Neural crest cell (in vitro differentiated cells): ENCODE measurements at regions not wholly inside any gene's neighbourhood (a gene's known extent, or its start where the extent isn't known, plus 50 kb on each side); places are given as distances from the start of the nearest gene placed in this dataset.

Experiments
- DNase-seq: peaks from one replicate; pipeline ENCODE4 v3.0.0; 2021; ENCODE audit warnings: low read depth, mixed read lengths, low spot score
- H3K27ac Mint-ChIP-seq: one replicate; pipeline ENCODE4 v1.8.0; 2021; ENCODE audit warnings: mild to moderate bottlenecking, mixed read lengths; ENCODE audit not compliant: unreplicated experiment
- H3K27me3 Mint-ChIP-seq: 2 replicates; pipeline ENCODE4 v1.8.0; 2021; ENCODE audit warnings: low read depth, mild to moderate bottlenecking, mixed read lengths
- H3K36me3 Mint-ChIP-seq: 2 replicates; pipeline ENCODE4 v1.8.0; 2021; ENCODE audit warnings: low read depth, mild to moderate bottlenecking, mixed read lengths
- H3K4me1 Mint-ChIP-seq: 2 replicates; pipeline ENCODE4 v1.8.0; 2021; ENCODE audit warnings: mixed read lengths
- H3K4me3 Mint-ChIP-seq: one replicate; pipeline ENCODE4 v1.8.0; 2021; ENCODE audit warnings: mild to moderate bottlenecking, mixed read lengths
- H3K9me3 Mint-ChIP-seq: 2 replicates; pipeline ENCODE4 v1.8.0; 2021; ENCODE audit warnings: mixed read lengths
- TF ChIP-seq, protein P1 (sequence below): fragments of 200-600 bp; sonication (generic); conservative IDR thresholded peaks from 2 replicates; pipeline ENCODE4 v1.5.0; 2021; ENCODE audit warnings: antibody characterized with exemption, mild to moderate bottlenecking

DNA sequence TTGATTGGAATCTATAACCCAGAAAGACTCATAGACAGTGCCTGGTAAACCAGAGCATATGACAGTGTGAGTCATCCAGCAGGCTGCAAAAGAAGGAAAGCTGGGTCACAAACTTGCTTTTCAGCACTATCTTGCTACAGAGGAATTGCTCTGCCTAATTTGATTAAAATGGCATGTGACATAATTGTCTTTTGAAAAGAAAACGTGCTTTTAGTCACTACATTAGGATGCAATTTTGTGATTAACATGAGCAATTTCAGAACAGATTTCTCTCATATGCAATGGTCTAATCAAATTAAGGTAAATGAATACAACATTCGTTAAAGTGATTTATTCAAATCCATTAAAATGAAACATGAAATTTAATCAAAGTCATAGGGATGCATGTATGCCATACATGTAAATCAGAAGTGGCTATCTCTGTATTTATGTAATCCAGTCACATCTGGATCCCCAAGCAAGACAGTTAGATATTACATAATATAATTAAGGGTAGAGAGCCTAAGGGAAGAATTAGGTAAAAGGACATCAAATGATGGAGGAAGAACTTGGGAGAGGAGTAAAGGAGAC is 400.0 kb upstream of the HTR1E start:
- DNase-seq, result no peak
- H3K36me3 Mint-ChIP-seq, result no peaks in the 10 kb centered on the region
- no peaks in the 10 kb centered on the region for H3K9me3 Mint-ChIP-seq
- TF ChIP-seq, protein P1, sequence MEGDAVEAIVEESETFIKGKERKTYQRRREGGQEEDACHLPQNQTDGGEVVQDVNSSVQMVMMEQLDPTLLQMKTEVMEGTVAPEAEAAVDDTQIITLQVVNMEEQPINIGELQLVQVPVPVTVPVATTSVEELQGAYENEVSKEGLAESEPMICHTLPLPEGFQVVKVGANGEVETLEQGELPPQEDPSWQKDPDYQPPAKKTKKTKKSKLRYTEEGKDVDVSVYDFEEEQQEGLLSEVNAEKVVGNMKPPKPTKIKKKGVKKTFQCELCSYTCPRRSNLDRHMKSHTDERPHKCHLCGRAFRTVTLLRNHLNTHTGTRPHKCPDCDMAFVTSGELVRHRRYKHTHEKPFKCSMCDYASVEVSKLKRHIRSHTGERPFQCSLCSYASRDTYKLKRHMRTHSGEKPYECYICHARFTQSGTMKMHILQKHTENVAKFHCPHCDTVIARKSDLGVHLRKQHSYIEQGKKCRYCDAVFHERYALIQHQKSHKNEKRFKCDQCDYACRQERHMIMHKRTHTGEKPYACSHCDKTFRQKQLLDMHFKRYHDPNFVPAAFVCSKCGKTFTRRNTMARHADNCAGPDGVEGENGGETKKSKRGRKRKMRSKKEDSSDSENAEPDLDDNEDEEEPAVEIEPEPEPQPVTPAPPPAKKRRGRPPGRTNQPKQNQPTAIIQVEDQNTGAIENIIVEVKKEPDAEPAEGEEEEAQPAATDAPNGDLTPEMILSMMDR, result no peak
- H3K27ac Mint-ChIP-seq, result no peak overlapping the region
- no peaks in the 10 kb centered on the region for H3K4me1 Mint-ChIP-seq
- H3K4me3 Mint-ChIP-seq, result no peak overlapping the region
- peaks cover 18% of the 10 kb centered on the region for H3K27me3 Mint-ChIP-seq

DNA sequence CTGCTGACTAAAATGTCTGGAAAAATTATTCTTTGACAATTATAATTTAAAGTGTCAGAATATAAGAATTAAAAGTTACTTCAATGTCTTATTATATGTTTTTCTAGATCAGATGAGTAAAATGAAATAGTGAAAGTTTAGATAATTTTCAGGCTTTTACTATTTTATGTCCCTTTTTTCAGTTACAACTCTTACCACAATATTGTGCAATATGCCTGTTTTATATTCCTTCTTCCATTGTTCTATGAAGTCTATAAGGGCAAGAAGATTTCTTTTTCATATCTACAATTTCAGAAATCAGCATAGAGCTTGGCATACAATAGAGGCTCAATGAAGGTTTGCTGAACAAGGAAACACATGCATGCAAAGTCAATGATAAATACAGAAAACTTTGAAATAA is 401.2 kb upstream of the HTR1E start:
- Mint-ChIP-seq H3K9me3 (no peaks in the 10 kb centered on the region), H3K36me3 (no peaks in the 10 kb centered on the region), H3K4me1 (no peaks in the 10 kb centered on the region), H3K4me3 (no peak overlapping the region), H3K27me3 (peaks cover 13% of the 10 kb centered on the region), H3K27ac (no peak overlapping the region)
- TF ChIP-seq, protein P1, result no peak
- DNase-seq, result no peak

DNA sequence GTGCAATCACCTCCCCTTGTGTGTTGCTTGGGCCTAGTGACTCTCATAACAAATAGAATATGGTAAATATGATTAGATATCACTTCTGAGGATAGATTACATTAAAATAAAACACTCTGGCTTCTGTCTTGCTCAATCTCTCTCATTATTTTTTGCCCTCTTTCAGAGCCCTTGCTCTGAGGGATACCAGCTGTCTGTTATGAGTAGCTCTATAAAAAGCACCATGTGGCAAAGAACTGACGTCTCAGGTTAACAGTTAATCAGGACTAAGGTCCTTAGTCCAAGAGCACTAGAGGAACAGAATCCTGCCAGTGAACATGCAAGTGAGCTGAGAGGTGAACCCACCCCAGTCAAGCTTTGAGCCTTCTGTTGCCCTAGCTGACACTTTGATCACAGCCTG is 402.2 kb upstream of the HTR1E start:
- Mint-ChIP-seq H3K9me3 (no peaks in the 10 kb centered on the region), H3K27me3 (peaks cover 9% of the 10 kb centered on the region), H3K4me3 (no peak overlapping the region), H3K36me3 (no peaks in the 10 kb centered on the region), H3K4me1 (no peaks in the 10 kb centered on the region), H3K27ac (no peak overlapping the region)
- TF ChIP-seq, protein P1, result no peak
- no peak for DNase-seq

DNA sequence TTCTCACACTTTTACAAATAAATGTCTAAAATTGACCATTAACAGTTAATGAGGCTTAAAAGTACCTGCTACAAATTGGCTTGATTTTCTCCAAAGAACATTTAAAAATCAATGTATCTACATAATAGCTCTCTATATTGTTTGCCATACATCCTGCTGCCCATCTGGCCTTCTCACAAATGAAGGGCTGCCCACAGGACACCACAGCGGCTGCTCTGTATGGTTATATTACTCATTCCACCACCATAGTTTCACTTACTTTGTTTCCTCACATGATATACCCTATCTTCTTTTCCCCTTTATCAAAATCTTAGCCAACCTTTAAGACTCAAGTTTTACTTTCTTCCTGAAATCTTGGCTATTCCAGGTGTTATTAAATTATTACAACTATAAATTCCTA is 407.7 kb upstream of the HTR1E start:
- H3K4me3 Mint-ChIP-seq, result no peak overlapping the region
- no peaks in the 10 kb centered on the region for H3K4me1 Mint-ChIP-seq
- TF ChIP-seq, protein P1, result no peak
- no peaks in the 10 kb centered on the region for H3K27me3 Mint-ChIP-seq
- DNase-seq, result no peak
- peaks cover 3% of the 10 kb centered on the region for H3K9me3 Mint-ChIP-seq
- H3K36me3 Mint-ChIP-seq, result no peaks in the 10 kb centered on the region
- no peak overlapping the region for H3K27ac Mint-ChIP-seq

DNA sequence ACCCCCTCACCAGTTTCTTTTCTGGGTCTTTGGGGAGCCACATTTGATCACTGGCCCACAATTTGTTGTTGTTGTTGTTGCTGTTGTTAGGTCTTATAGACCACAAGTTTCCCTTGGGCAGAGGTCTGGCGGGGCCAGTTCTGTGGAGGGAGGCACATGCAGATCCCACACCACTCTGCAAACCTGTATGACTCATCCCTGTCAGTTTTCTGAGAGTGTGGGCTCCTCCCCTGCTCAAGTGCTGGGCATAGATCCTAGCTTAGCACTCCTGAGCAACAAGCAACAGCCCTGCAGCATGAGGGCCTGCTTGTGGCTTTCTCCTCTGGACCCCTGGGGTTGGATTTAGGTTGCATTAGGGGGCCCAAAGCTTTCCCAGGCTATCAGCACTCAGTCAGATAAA is 411.1 kb upstream of the HTR1E start:
- TF ChIP-seq, protein P1, result no peak
- H3K4me1 Mint-ChIP-seq, result no peaks in the 10 kb centered on the region
- H3K27ac Mint-ChIP-seq, result no peak overlapping the region
- peaks cover 8% of the 10 kb centered on the region for H3K9me3 Mint-ChIP-seq
- H3K36me3 Mint-ChIP-seq, result no peaks in the 10 kb centered on the region
- no peaks in the 10 kb centered on the region for H3K27me3 Mint-ChIP-seq
- no peak overlapping the region for H3K4me3 Mint-ChIP-seq
- DNase-seq, result no peak

DNA sequence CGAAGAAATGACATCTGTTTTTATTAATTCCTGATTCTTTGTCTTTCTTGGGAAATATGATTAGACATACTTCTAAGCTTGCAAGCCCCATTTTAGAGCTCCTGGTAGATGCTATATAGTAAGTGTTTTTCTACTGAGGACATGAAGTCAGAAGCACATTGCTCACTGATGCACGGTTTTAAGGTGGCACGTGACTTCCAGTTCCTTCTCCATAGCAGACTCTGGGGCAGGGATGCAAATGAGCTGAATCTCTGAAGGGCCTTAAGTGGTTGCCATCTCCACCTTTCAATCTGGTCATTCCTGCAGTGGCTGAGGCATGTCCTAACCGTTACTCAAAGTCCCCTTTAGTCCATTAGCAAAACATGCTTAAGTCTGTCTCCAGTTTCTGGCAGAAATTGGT is 421.2 kb upstream of the HTR1E start:
- H3K27me3 Mint-ChIP-seq, result no peaks in the 10 kb centered on the region
- TF ChIP-seq, protein P1, result no peak

More for the DNA sequence above, 421.2 kb upstream of the HTR1E start:
- no peak overlapping the region for H3K27ac Mint-ChIP-seq
- H3K36me3 Mint-ChIP-seq, result no peaks in the 10 kb centered on the region
- H3K9me3 Mint-ChIP-seq, result no peaks in the 10 kb centered on the region
- peaks cover 8% of the 10 kb centered on the region for H3K4me1 Mint-ChIP-seq
- H3K4me3 Mint-ChIP-seq, result no peak overlapping the region
- DNase-seq, result no peak
